GM12878 (cell line): ENCODE measurements at regions not wholly inside any gene's neighbourhood (a gene's known extent, or its start where the extent isn't known, plus 50 kb on each side); places are given as distances from the start of the nearest gene placed in this dataset.

Source experiments
- BCL11A ChIP-seq: IDR thresholded peaks from 2 replicates; pipeline ENCODE4 v1.6.1; 2011; ENCODE audit warnings: low read depth, low read length
- MTA3 ChIP-seq: IDR thresholded peaks from 2 replicates; pipeline ENCODE4 v1.6.1; 2012; ENCODE audit warnings: low read length, inconsistent platforms, borderline replicate concordance

DNA sequence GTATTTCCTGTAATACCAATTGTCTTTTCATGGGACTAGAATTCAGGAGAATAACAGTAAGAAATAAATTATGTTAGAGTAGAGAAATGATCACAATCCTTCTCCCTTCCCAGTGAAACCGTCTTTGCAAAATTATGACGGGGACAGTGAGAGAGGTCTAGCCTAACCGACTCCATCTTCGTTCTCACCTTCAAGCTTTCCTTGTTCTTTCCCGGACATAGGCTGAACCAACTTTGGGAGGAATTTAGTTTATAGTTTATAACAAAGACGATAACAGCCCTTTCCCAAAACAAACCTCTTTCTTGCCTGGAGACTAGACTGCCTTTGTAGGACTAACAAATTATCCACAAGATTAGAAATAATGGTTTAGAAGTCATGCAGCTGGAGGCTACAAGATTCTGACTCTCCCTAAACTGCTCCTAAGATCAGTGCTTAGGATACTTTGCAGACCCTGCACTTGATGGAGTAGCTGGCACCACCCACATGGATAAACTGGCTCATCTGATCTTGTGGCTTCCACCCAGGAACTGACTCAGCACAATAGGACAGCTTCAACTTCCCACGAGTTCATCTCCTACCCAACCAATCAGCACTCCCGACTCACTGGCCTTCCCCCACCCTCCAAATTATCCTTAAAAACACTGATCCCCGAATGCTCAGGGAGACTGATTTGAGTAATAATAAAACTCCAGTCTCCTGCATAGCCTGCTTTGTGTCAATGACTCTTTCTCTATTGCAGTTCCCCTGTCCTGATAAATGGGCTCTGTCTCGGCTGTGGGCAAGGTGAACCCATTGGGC lies 521.2 kb upstream of the TBX3 start:
- TF ChIP-seq BCL11A (no peak), MTA3 (no peak)
